HG02571 (cell line): ENCODE measurements at regions not wholly inside any gene's neighbourhood (a gene's known extent, or its start where the extent isn't known, plus 50 kb on each side); places are given as distances from the start of the nearest gene placed in this dataset.
"Not testable (repeated sequence)": the region's sequence is repeated elsewhere in the genome, so short reads cannot be mapped to it uniquely, and the experiment has no call there.

ENCODE experiments used
- ATAC-seq: cut with Tn5 transposase; IDR thresholded peaks from one replicate; pipeline ENCODE4 v1.9.1; 2021; ENCODE audit warnings: mild to moderate bottlenecking, moderate library complexity; ENCODE audit not compliant: unreplicated experiment

- not testable (repeated sequence) for ATAC-seq
These were observed 104.3 kb downstream of the MTPN start for GRCh38 chr7:135872861-135873260.

GRCh38 chr7:135862586-135863340 lies 114.2 kb upstream of the FAM180A start:
- ATAC-seq = no peak

GRCh38 chr7:135859538-135859937 lies 110.9 kb upstream of the FAM180A start:
- no peak for ATAC-seq

GRCh38 chr7:135858851-135859250 lies 110.2 kb upstream of the FAM180A start:
- ATAC-seq = no peak

GRCh38 chr7:135858379-135858778 lies 109.8 kb upstream of the FAM180A start:
- ATAC-seq = no peak

- no peak for ATAC-seq
These were observed 109.1 kb upstream of the FAM180A start for GRCh38 chr7:135857519-135858274.

- no peak for ATAC-seq
These were observed 107.9 kb upstream of the FAM180A start for GRCh38 chr7:135856356-135857144.

GRCh38 chr7:135855846-135856245 lies 107.2 kb upstream of the FAM180A start:
- no peak for ATAC-seq

- no peak for ATAC-seq
These were observed 104.9 kb upstream of the FAM180A start for GRCh38 chr7:135853499-135853898.

GRCh38 chr7:135853008-135853407 lies 104.4 kb upstream of the FAM180A start:
- no peak for ATAC-seq

GRCh38 chr7:135847242-135847641 lies 98.6 kb upstream of the FAM180A start:
- ATAC-seq = no peak

- no peak for ATAC-seq
These were observed 97.7 kb upstream of the FAM180A start for GRCh38 chr7:135846339-135846738.

GRCh38 chr7:135845415-135846075 lies 96.9 kb upstream of the FAM180A start:
- no peak for ATAC-seq

GRCh38 chr7:135844903-135845302 lies 96.3 kb upstream of the FAM180A start:
- no peak for ATAC-seq

- peak; percentile 85 for ATAC-seq
These were observed 94.6 kb upstream of the FAM180A start for GRCh38 chr7:135843214-135843613.

- ATAC-seq = no peak
These were observed 94.0 kb upstream of the FAM180A start for GRCh38 chr7:135842446-135843179.

GRCh38 chr7:135840591-135840990 lies 92.0 kb upstream of the FAM180A start:
- ATAC-seq = no peak

GRCh38 chr7:135837675-135838074 lies 89.1 kb upstream of the FAM180A start:
- ATAC-seq = no peak

- no peak for ATAC-seq
These were observed 85.7 kb upstream of the FAM180A start for GRCh38 chr7:135834266-135834665.

- no peak for ATAC-seq
These were observed 85.0 kb upstream of the FAM180A start for GRCh38 chr7:135833642-135834041.
